ENCODE measurements at regions not wholly inside any gene's neighbourhood (a gene's known extent, or its start where the extent isn't known, plus 50 kb on each side); places are given as distances from the start of the nearest gene placed in this dataset.

DNA sequence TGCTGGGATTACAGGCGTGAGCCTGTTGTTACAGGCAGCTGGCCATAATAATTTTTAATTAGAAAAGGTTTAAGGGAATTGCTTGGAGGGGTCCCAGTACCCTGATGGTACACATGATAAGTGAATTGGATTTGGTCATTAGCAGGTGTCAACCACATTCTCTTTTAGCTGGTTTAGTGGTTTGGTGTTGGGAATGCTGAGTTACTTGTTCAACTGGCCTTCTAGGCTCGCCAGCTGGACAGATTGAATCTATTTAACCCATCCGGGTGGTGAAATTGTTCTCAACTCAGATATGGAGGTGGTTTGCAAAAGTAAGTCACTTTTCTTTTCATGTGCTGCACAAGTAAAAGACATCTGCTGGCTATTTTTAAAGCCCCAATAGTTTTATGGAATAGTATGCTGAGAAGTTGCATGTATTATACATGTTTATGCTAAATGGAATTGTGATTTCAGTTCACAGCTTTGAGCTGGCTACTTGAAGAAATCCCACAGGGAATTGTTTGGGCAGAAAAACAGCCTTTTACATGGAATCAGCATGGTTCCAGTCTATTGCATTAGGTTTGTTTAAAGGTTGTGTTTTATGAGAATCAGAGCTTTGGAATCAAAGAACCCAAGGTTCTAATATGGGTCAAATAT, 149.8 kb upstream of the SLC28A3 start:
- H3K9me3 ChIP-seq = no peaks in the 10 kb centered on the region
- no peak overlapping the region for H3K4me3 ChIP-seq (ENCODE audit: low read depth in 1 of 2, low read length in 1 of 2)
- H3K36me3 ChIP-seq = no peaks in the 10 kb centered on the region
- H3K27me3 ChIP-seq = no peaks in the 10 kb centered on the region
- TF ChIP-seq, protein P1, sequence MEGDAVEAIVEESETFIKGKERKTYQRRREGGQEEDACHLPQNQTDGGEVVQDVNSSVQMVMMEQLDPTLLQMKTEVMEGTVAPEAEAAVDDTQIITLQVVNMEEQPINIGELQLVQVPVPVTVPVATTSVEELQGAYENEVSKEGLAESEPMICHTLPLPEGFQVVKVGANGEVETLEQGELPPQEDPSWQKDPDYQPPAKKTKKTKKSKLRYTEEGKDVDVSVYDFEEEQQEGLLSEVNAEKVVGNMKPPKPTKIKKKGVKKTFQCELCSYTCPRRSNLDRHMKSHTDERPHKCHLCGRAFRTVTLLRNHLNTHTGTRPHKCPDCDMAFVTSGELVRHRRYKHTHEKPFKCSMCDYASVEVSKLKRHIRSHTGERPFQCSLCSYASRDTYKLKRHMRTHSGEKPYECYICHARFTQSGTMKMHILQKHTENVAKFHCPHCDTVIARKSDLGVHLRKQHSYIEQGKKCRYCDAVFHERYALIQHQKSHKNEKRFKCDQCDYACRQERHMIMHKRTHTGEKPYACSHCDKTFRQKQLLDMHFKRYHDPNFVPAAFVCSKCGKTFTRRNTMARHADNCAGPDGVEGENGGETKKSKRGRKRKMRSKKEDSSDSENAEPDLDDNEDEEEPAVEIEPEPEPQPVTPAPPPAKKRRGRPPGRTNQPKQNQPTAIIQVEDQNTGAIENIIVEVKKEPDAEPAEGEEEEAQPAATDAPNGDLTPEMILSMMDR (IDR thresholded peaks at IDR 0.05) = no peak
- no peak overlapping the region for H3K27ac ChIP-seq
- no peaks in the 10 kb centered on the region for H3K4me1 ChIP-seq (ENCODE audit: control insufficient read depth in 1 of 2, insufficient read depth in 1 of 2, low read depth in 1 of 2, low read length in 1 of 2)

DNA sequence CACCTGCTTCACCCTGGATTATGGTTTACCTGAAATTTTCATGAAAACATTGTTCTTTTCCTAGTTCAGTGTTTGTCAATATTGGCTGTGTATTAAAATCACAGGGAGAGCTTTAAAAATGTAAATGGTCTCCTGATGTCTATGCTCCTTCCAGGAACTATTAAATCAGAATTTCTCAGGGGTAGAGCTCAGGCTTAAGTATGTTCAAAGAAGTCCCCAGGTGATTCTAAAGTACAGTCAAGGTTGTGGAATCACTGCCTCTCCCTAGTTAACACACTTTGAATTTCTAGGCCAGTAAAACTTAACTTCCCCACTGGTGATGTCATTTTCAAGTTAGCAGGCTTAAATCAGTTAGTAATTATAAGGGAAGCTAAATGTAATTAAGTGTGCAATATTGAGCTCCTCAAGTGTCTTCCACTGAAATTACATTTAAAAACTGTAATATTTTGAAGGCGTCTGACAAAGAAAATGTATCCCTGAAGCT, 150.3 kb upstream of the SLC28A3 start:
- no peaks in the 10 kb centered on the region for H3K36me3 ChIP-seq
- no peaks in the 10 kb centered on the region for H3K27me3 ChIP-seq
- H3K27ac ChIP-seq = no peak overlapping the region
- H3K4me3 ChIP-seq (ENCODE audit: low read depth in 1 of 2, low read length in 1 of 2) = no peak overlapping the region
- no peaks in the 10 kb centered on the region for H3K4me1 ChIP-seq (ENCODE audit: control insufficient read depth in 1 of 2, insufficient read depth in 1 of 2, low read depth in 1 of 2, low read length in 1 of 2)
- TF ChIP-seq, protein P1 (IDR thresholded peaks at IDR 0.05) = no peak
- no peaks in the 10 kb centered on the region for H3K9me3 ChIP-seq

DNA sequence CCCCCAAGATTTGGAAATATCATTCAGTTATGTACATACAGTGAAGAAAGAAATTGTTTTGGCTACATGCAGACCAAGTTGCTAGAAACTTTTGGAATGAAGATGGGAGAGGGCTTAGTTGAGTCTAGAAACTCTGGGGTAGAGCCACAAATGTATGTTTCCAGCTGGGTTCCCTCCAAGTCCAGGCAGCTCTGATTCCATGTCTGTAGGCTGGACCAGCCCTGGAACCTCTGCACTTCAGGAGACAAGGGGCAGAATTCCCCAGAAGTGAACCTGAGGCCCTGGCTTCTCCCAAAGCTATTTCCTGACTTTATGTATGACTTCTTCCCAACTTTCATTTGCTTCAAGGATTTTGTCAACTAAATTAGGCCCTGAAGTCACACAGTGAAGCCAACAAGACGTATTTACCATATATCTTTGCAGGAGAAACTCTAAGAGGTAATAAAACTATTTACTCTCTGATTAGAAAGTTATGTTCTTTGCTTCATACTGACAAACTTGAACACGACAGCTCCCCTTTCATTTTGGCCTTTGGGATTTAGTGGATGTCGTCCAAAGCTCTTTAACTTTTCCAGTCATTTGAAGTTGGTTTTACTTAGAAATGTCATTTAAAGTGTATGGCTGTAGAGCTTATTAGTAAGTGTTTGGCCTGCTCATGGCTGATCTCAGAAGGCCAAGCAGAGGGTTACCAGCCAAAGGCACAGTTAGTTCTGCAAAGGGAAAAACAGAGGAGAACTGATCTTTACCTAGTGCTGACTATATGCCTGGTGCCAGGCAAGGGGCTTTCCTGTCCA, 152.0 kb upstream of the SLC28A3 start:
- Histone ChIP-seq H3K9me3 (no peaks in the 10 kb centered on the region), H3K4me3 (ENCODE audit: low read depth in 1 of 2, low read length in 1 of 2) (no peak overlapping the region), H3K27ac (no peak overlapping the region), H3K36me3 (no peaks in the 10 kb centered on the region), H3K27me3 (no peaks in the 10 kb centered on the region), H3K4me1 (ENCODE audit: control insufficient read depth in 1 of 2, insufficient read depth in 1 of 2, low read depth in 1 of 2, low read length in 1 of 2) (no peaks in the 10 kb centered on the region)
- TF ChIP-seq, protein P1 (IDR thresholded peaks at IDR 0.05) = no peak

DNA sequence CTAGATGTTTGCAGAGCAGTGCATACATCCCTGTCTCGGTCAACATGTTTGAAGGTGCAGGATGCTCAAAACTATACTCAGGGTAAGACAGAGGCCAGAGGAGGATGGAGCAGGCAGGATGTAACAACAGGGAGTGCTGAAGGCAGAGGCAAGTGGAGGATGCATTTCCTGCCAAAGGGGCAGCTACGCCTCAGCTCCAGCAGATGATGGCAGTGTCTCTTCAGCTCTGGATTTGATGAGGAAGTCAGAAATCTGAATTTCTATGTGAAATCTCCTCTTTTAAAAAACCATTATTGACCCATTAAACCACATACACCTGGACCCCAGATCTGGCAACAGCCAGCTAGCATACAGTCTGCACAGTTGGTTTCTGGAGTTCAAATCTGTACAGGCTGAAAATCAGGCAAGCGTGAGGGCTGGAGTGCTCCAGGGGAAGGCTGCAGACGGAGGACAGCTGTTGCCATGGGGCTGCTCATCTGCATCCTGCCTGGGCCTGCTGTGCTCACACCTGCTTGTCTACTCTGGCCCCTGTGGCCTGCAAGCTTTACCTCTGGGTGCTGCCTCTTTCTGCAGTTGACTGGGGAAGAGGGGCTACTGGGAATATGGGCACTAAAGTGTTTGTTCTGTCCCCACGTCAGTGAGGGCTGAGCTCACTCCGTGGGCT, 152.9 kb upstream of the SLC28A3 start:
- no peak overlapping the region for H3K27ac ChIP-seq
- no peaks in the 10 kb centered on the region for H3K9me3 ChIP-seq
- TF ChIP-seq, protein P1 (IDR thresholded peaks at IDR 0.05) = no peak
- no peaks in the 10 kb centered on the region for H3K4me1 ChIP-seq (ENCODE audit: control insufficient read depth in 1 of 2, insufficient read depth in 1 of 2, low read depth in 1 of 2, low read length in 1 of 2)
- no peak overlapping the region for H3K4me3 ChIP-seq (ENCODE audit: low read depth in 1 of 2, low read length in 1 of 2)
- H3K36me3 ChIP-seq = no peaks in the 10 kb centered on the region
- no peaks in the 10 kb centered on the region for H3K27me3 ChIP-seq

DNA sequence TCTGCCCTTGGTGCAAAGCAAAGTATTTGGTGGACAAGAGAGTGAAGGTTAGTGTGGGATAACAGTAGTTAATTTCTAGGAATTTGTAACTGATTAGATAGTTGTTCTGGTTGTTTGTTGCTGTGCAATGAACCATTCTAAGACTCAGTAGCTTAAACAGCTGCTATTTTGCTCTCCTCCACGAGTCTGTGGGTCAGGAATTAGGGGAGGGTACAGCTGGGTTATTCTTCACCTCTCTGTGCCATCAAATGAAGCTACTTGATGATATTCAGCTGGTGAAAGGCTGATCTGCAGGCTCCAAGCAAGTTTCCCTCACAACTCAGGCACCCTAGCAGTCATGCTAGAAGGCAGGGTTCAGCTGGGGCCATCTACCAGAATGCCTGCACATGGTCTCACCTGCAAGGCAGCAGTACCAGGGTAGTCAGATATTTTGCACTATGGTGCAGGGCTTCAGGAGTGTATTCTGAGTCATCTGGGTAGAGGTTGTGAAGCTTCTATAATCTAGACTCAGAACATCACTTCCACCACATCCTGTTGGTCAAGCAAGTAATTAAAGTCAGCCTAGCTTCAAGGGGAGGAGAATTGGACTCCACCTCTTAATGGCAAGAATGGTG, 159.5 kb upstream of the SLC28A3 start:
- H3K9me3 ChIP-seq = no peaks in the 10 kb centered on the region
- H3K4me1 ChIP-seq (ENCODE audit: control insufficient read depth in 1 of 2, insufficient read depth in 1 of 2, low read depth in 1 of 2, low read length in 1 of 2) = no peaks in the 10 kb centered on the region
- H3K4me3 ChIP-seq (ENCODE audit: low read depth in 1 of 2, low read length in 1 of 2) = no peak overlapping the region
- H3K27ac ChIP-seq = no peak overlapping the region
- TF ChIP-seq, protein P1 (IDR thresholded peaks at IDR 0.05) = no peak
- H3K27me3 ChIP-seq = no peaks in the 10 kb centered on the region
- no peaks in the 10 kb centered on the region for H3K36me3 ChIP-seq

All from neutrophil (primary cell).